ENCODE measurements at regions not wholly inside any gene's neighbourhood (a gene's known extent, or its start where the extent isn't known, plus 50 kb on each side); places are given as distances from the start of the nearest gene placed in this dataset.
"Not testable (repeated sequence)": the region's sequence is repeated elsewhere in the genome, so short reads cannot be mapped to it uniquely, and the experiment has no call there.

GRCh38 chr21:9040406-9040805, 1481.0 kb upstream of the TPTE start:
- H3K9ac ChIP-seq (ENCODE audit: low read length in 3 of 3); H3K27ac ChIP-seq (ENCODE audit: low read depth in 2 of 2, low read length in 2 of 2); H3K27me3 ChIP-seq (ENCODE audit: control insufficient read depth, insufficient read depth, low read length); FAIRE-seq; H3K4me3 ChIP-seq (ENCODE audit: low read length in 3 of 3); H3K36me3 ChIP-seq (ENCODE audit: control insufficient read depth in 2 of 3, insufficient read depth in 3 of 3, low read length in 3 of 3); H3K9me3 ChIP-seq (ENCODE audit: control insufficient read depth in 2 of 3, insufficient read depth in 1 of 3, low read length in 3 of 3); intact Hi-C loops (cut with DNase I); H3K4me1 ChIP-seq (ENCODE audit: control insufficient read depth in 2 of 3, insufficient read depth in 2 of 3, low read depth in 1 of 3, low read length in 3 of 3): not testable (repeated sequence)
- peak in 1 of 5 donors; percentile 4 for DNase-seq

- FAIRE-seq; H3K27me3 ChIP-seq (ENCODE audit: control insufficient read depth, insufficient read depth, low read length); H3K9me3 ChIP-seq (ENCODE audit: control insufficient read depth in 2 of 3, insufficient read depth in 1 of 3, low read length in 3 of 3); H3K36me3 ChIP-seq (ENCODE audit: control insufficient read depth in 2 of 3, insufficient read depth in 3 of 3, low read length in 3 of 3); H3K4me3 ChIP-seq (ENCODE audit: low read length in 3 of 3); H3K4me1 ChIP-seq (ENCODE audit: control insufficient read depth in 2 of 3, insufficient read depth in 2 of 3, low read depth in 1 of 3, low read length in 3 of 3); intact Hi-C loops (cut with DNase I); H3K27ac ChIP-seq (ENCODE audit: low read depth in 2 of 2, low read length in 2 of 2); H3K9ac ChIP-seq (ENCODE audit: low read length in 3 of 3): not testable (repeated sequence)
- peak in 1 of 5 donors; percentile 4 for DNase-seq
Observed at GRCh38 chr21:9041175-9041948, 1480.0 kb upstream of the TPTE start.

GRCh38 chr21:9043089-9043488, 1478.3 kb upstream of the TPTE start:
- H3K9me3 ChIP-seq (ENCODE audit: control insufficient read depth in 2 of 3, insufficient read depth in 1 of 3, low read length in 3 of 3); H3K27ac ChIP-seq (ENCODE audit: low read depth in 2 of 2, low read length in 2 of 2); H3K4me3 ChIP-seq (ENCODE audit: low read length in 3 of 3); H3K9ac ChIP-seq (ENCODE audit: low read length in 3 of 3); H3K36me3 ChIP-seq (ENCODE audit: control insufficient read depth in 2 of 3, insufficient read depth in 3 of 3, low read length in 3 of 3); H3K27me3 ChIP-seq (ENCODE audit: control insufficient read depth, insufficient read depth, low read length); H3K4me1 ChIP-seq (ENCODE audit: control insufficient read depth in 2 of 3, insufficient read depth in 2 of 3, low read depth in 1 of 3, low read length in 3 of 3); FAIRE-seq; intact Hi-C loops (cut with DNase I): not testable (repeated sequence)
- DNase-seq, result peak in 1 of 5 donors; percentile 72

GRCh38 chr21:9046870-9047269, 1474.5 kb upstream of the TPTE start:
- DNase-seq; H3K4me3 ChIP-seq (ENCODE audit: low read length in 3 of 3); H3K9ac ChIP-seq (ENCODE audit: low read length in 3 of 3); H3K4me1 ChIP-seq (ENCODE audit: control insufficient read depth in 2 of 3, insufficient read depth in 2 of 3, low read depth in 1 of 3, low read length in 3 of 3); H3K27me3 ChIP-seq (ENCODE audit: control insufficient read depth, insufficient read depth, low read length); H3K27ac ChIP-seq (ENCODE audit: low read depth in 2 of 2, low read length in 2 of 2); H3K9me3 ChIP-seq (ENCODE audit: control insufficient read depth in 2 of 3, insufficient read depth in 1 of 3, low read length in 3 of 3); H3K36me3 ChIP-seq (ENCODE audit: control insufficient read depth in 2 of 3, insufficient read depth in 3 of 3, low read length in 3 of 3); FAIRE-seq; intact Hi-C loops (cut with DNase I): not testable (repeated sequence)

- H3K36me3 ChIP-seq (ENCODE audit: control insufficient read depth in 2 of 3, insufficient read depth in 3 of 3, low read length in 3 of 3); H3K9me3 ChIP-seq (ENCODE audit: control insufficient read depth in 2 of 3, insufficient read depth in 1 of 3, low read length in 3 of 3); intact Hi-C loops (cut with DNase I); FAIRE-seq; H3K4me1 ChIP-seq (ENCODE audit: control insufficient read depth in 2 of 3, insufficient read depth in 2 of 3, low read depth in 1 of 3, low read length in 3 of 3); H3K9ac ChIP-seq (ENCODE audit: low read length in 3 of 3); DNase-seq; H3K27me3 ChIP-seq (ENCODE audit: control insufficient read depth, insufficient read depth, low read length); H3K27ac ChIP-seq (ENCODE audit: low read depth in 2 of 2, low read length in 2 of 2); H3K4me3 ChIP-seq (ENCODE audit: low read length in 3 of 3): not testable (repeated sequence)
Observed at GRCh38 chr21:9067515-9067914, 1453.9 kb upstream of the TPTE start.

- H3K4me3 ChIP-seq (ENCODE audit: low read length in 3 of 3); H3K27me3 ChIP-seq (ENCODE audit: control insufficient read depth, insufficient read depth, low read length); H3K4me1 ChIP-seq (ENCODE audit: control insufficient read depth in 2 of 3, insufficient read depth in 2 of 3, low read depth in 1 of 3, low read length in 3 of 3); FAIRE-seq; H3K9me3 ChIP-seq (ENCODE audit: control insufficient read depth in 2 of 3, insufficient read depth in 1 of 3, low read length in 3 of 3); H3K9ac ChIP-seq (ENCODE audit: low read length in 3 of 3); DNase-seq; H3K27ac ChIP-seq (ENCODE audit: low read depth in 2 of 2, low read length in 2 of 2); H3K36me3 ChIP-seq (ENCODE audit: control insufficient read depth in 2 of 3, insufficient read depth in 3 of 3, low read length in 3 of 3); intact Hi-C loops (cut with DNase I): not testable (repeated sequence)
Observed at GRCh38 chr21:9068622-9069021, 1452.8 kb upstream of the TPTE start.

GRCh38 chr21:9070703-9071102, 1450.7 kb upstream of the TPTE start:
- H3K27me3 ChIP-seq (ENCODE audit: control insufficient read depth, insufficient read depth, low read length); FAIRE-seq; H3K9ac ChIP-seq (ENCODE audit: low read length in 3 of 3); H3K4me1 ChIP-seq (ENCODE audit: control insufficient read depth in 2 of 3, insufficient read depth in 2 of 3, low read depth in 1 of 3, low read length in 3 of 3); H3K27ac ChIP-seq (ENCODE audit: low read depth in 2 of 2, low read length in 2 of 2); H3K4me3 ChIP-seq (ENCODE audit: low read length in 3 of 3); DNase-seq; intact Hi-C loops (cut with DNase I); H3K36me3 ChIP-seq (ENCODE audit: control insufficient read depth in 2 of 3, insufficient read depth in 3 of 3, low read length in 3 of 3); H3K9me3 ChIP-seq (ENCODE audit: control insufficient read depth in 2 of 3, insufficient read depth in 1 of 3, low read length in 3 of 3): not testable (repeated sequence)

- H3K27me3 ChIP-seq (ENCODE audit: control insufficient read depth, insufficient read depth, low read length); H3K36me3 ChIP-seq (ENCODE audit: control insufficient read depth in 2 of 3, insufficient read depth in 3 of 3, low read length in 3 of 3); H3K27ac ChIP-seq (ENCODE audit: low read depth in 2 of 2, low read length in 2 of 2); H3K9me3 ChIP-seq (ENCODE audit: control insufficient read depth in 2 of 3, insufficient read depth in 1 of 3, low read length in 3 of 3); H3K9ac ChIP-seq (ENCODE audit: low read length in 3 of 3); H3K4me1 ChIP-seq (ENCODE audit: control insufficient read depth in 2 of 3, insufficient read depth in 2 of 3, low read depth in 1 of 3, low read length in 3 of 3); DNase-seq; intact Hi-C loops (cut with DNase I); H3K4me3 ChIP-seq (ENCODE audit: low read length in 3 of 3); FAIRE-seq: not testable (repeated sequence)
Observed at GRCh38 chr21:9073010-9073409, 1448.4 kb upstream of the TPTE start.

Data from kidney (tissue), 10 donors.